Keratinocyte (primary cell): ENCODE measurements at regions not wholly inside any gene's neighbourhood (a gene's known extent, or its start where the extent isn't known, plus 50 kb on each side); places are given as distances from the start of the nearest gene placed in this dataset.

ENCODE experiments used
- DNase-seq: peaks from one replicate; pipeline ENCODE4 v3.0.0-alpha.2; 2011; ENCODE audit warnings: low read depth, missing footprints, low spot score
- FAIRE-seq: peaks from 2 replicates; lab custom pipeline; 2011; peaks lifted over from hg19 to GRCh38; lab: Jason Lieb, UNC
- H2AFZ ChIP-seq: 2 replicates; pipeline ENCODE4 v1.6.0; 2012; ENCODE audit warnings: low read length, control low read depth, inconsistent platforms; ENCODE audit not compliant: control insufficient read depth
- H3K27ac ChIP-seq: 2 replicates; pipeline ENCODE4 v1.5.1; 2011; ENCODE audit warnings: low read length; ENCODE audit not compliant: control insufficient read depth, insufficient read depth
- H3K27me3 ChIP-seq: 3 replicates; pipeline ENCODE4 v1.6.0; 2011; ENCODE audit warnings: low read length; ENCODE audit not compliant: control insufficient read depth, insufficient read depth; ENCODE audit errors: extremely low read depth
- H3K36me3 ChIP-seq, 2 experiments: 2 replicates in 1 of 2; 3 replicates in 1 of 2; pipeline ENCODE4 v1.5.1; 2011; ENCODE audit warnings: low read length in 2 of 2, mild to moderate bottlenecking in 1 of 2; ENCODE audit not compliant: control insufficient read depth in 2 of 2, insufficient read depth in 2 of 2; ENCODE audit errors: extremely low read depth in 1 of 2
- H3K4me1 ChIP-seq: 3 replicates; pipeline ENCODE4 v1.5.1; 2011; ENCODE audit warnings: low read length; ENCODE audit not compliant: control insufficient read depth, insufficient read depth; ENCODE audit errors: extremely low read depth
- H3K4me2 ChIP-seq: 3 replicates; pipeline ENCODE4 v1.6.0; 2011; ENCODE audit warnings: low read depth, low read length; ENCODE audit not compliant: control insufficient read depth, insufficient read depth; ENCODE audit errors: extremely low read depth
- H3K4me3 ChIP-seq, 3 experiments: fragments of 200-600 bp in 1 of 3; sonication (generic) in 1 of 3; 2 replicates in 2 of 3; 3 replicates in 1 of 3; pipeline ENCODE4 v1.5.1; 2011 to 2016; ENCODE audit warnings: low read length in 3 of 3, mild to moderate bottlenecking in 3 of 3, control low read depth in 2 of 3, inconsistent platforms in 1 of 3, low read depth in 1 of 3, mixed read lengths in 1 of 3, mixed run types in 1 of 3, moderate library complexity in 1 of 3; ENCODE audit not compliant: control insufficient read depth in 2 of 3, insufficient read depth in 2 of 3; ENCODE audit errors: extremely low read depth in 1 of 3
- H3K79me2 ChIP-seq: 2 replicates; pipeline ENCODE4 v1.6.0; 2012; ENCODE audit warnings: low read length; ENCODE audit not compliant: control insufficient read depth, insufficient read depth
- H3K9ac ChIP-seq: 3 replicates; pipeline ENCODE4 v1.6.0; 2011; ENCODE audit warnings: low read length; ENCODE audit not compliant: control insufficient read depth, insufficient read depth; ENCODE audit errors: extremely low read depth
- H3K9me1 ChIP-seq: 3 replicates; pipeline ENCODE4 v1.6.0; 2011; ENCODE audit warnings: low read length; ENCODE audit not compliant: control insufficient read depth, insufficient read depth; ENCODE audit errors: extremely low read depth
- H3K9me3 ChIP-seq: 2 replicates; pipeline ENCODE4 v1.5.1; 2012; ENCODE audit warnings: low read depth, low read length; ENCODE audit not compliant: control insufficient read depth
- H4K20me1 ChIP-seq: 3 replicates; pipeline ENCODE4 v1.6.0; 2011; ENCODE audit warnings: low read length; ENCODE audit not compliant: control insufficient read depth, insufficient read depth; ENCODE audit errors: extremely low read depth
- CTCF ChIP-seq, 3 experiments: IDR thresholded peaks in 1 of 3; conservative IDR thresholded peaks in 1 of 3; optimal IDR thresholded peaks in 1 of 3; 2 replicates in 2 of 3; 3 replicates in 1 of 3; pipeline versions ENCODE3 to v1.5.1; 2011; ENCODE audit warnings: low read length in 3 of 3, mild to moderate bottlenecking in 3 of 3, moderate library complexity in 2 of 3, control low read depth in 1 of 3, inconsistent platforms in 1 of 3; ENCODE audit not compliant: insufficient read depth in 2 of 3; ENCODE audit errors: extremely low read depth in 1 of 3
- EZH2 ChIP-seq: IDR thresholded peaks from one replicate; pipeline ENCODE4 v1.6.1; 2012; ENCODE audit warnings: inconsistent platforms, mild to moderate bottlenecking, low read length, moderate library complexity
- dilution Hi-C: fragments of 300-500 bp; cut with MboI; formaldehyde crosslinking; loops from one replicate; pipeline ENCODE4 v1.7.0; 2020; ENCODE audit warnings: low sequenced_read_pairs; ENCODE audit not compliant: extremely low pct_ligation_motif_present

- H3K4me2 ChIP-seq: no peak overlapping the region
- DNase-seq (no peak), FAIRE-seq (no peak)
- H3K4me3 ChIP-seq: no peak overlapping the region
- TF ChIP-seq CTCF (optimal IDR thresholded peaks at IDR 0.05 in 1 of 3, IDR thresholded peaks at IDR 0.05 in 1 of 3, conservative IDR thresholded peaks at IDR 0.05 in 1 of 3; ENCODE audit: extremely low read depth in 1 of 3, insufficient read depth in 2 of 3, low read length in 3 of 3) (no peak), EZH2 (no peak)
- H3K4me1 ChIP-seq: no peaks in the 10 kb centered on the region
- H3K9ac ChIP-seq: no peak overlapping the region
- no peaks in the 10 kb centered on the region for H3K79me2 ChIP-seq
- no peaks in the 10 kb centered on the region for H3K27me3 ChIP-seq
- H3K27ac ChIP-seq: no peak overlapping the region
- dilution Hi-C loops: no loop called here
- H3K9me3 ChIP-seq: no peaks in the 10 kb centered on the region
- no peaks in the 10 kb centered on the region for H4K20me1 ChIP-seq
- H2AFZ ChIP-seq: no peak overlapping the region
- H3K9me1 ChIP-seq: no peaks in the 10 kb centered on the region
- H3K36me3 ChIP-seq: no peaks in the 10 kb centered on the region
Measured at GRCh38 chr6:9796827-9797226, 618.0 kb downstream of the TFAP2A start.

- no peaks in the 10 kb centered on the region for H3K4me1 ChIP-seq
- H3K9ac ChIP-seq: no peak overlapping the region
- H3K4me3 ChIP-seq: no peak overlapping the region
- no peak overlapping the region for H3K4me2 ChIP-seq
- H3K9me3 ChIP-seq: no peaks in the 10 kb centered on the region
- dilution Hi-C loops: no loop called here
- FAIRE-seq: no peak
- H3K9me1 ChIP-seq: no peaks in the 10 kb centered on the region
- H3K36me3 ChIP-seq: no peaks in the 10 kb centered on the region
- no peaks in the 10 kb centered on the region for H3K79me2 ChIP-seq
- no peak for TF ChIP-seq CTCF (optimal IDR thresholded peaks at IDR 0.05 in 1 of 3, IDR thresholded peaks at IDR 0.05 in 1 of 3, conservative IDR thresholded peaks at IDR 0.05 in 1 of 3; ENCODE audit: extremely low read depth in 1 of 3, insufficient read depth in 2 of 3, low read length in 3 of 3)
- TF ChIP-seq EZH2: no peak
- no peak overlapping the region for H3K27ac ChIP-seq
- no peak for DNase-seq
- no peaks in the 10 kb centered on the region for H4K20me1 ChIP-seq
- H2AFZ ChIP-seq: no peak overlapping the region
- H3K27me3 ChIP-seq: no peaks in the 10 kb centered on the region
Measured at GRCh38 chr6:9795880-9796279, 619.0 kb downstream of the TFAP2A start.
